GM12878 (cell line): ENCODE measurements at regions not wholly inside any gene's neighbourhood (a gene's known extent, or its start where the extent isn't known, plus 50 kb on each side); places are given as distances from the start of the nearest gene placed in this dataset.

ENCODE experiments used
- CTCF ChIP-seq, 3 experiments: IDR thresholded peaks in 2 of 3; conservative IDR thresholded peaks in 1 of 3; 2 replicates each; pipeline ENCODE4 v1.5.1; 2011; ENCODE audit warnings: low read depth in 3 of 3, low read length in 3 of 3, mild to moderate bottlenecking in 3 of 3, control low read depth in 2 of 3, moderate library complexity in 2 of 3, inconsistent platforms in 1 of 3, mixed read lengths in 1 of 3; ENCODE audit not compliant: control insufficient read depth in 2 of 3, insufficient read depth in 1 of 3; ENCODE audit errors: extremely low read depth in 1 of 3
- EZH2 ChIP-seq: IDR thresholded peaks from 2 replicates; pipeline ENCODE4 v1.6.1; 2012; ENCODE audit warnings: low read depth, mild to moderate bottlenecking, control low read depth, inconsistent platforms, low read length, borderline replicate concordance; ENCODE audit not compliant: control insufficient read depth
- HDAC6 ChIP-seq: fragments of 200-600 bp; sonication (generic); IDR thresholded peaks from one replicate; pipeline ENCODE4 v1.8.0; 2017; ENCODE audit warnings: antibody characterized with exemption; ENCODE audit not compliant: unreplicated experiment
- NFYB ChIP-seq: IDR thresholded peaks from 2 replicates; pipeline ENCODE4 v1.6.1; 2011; ENCODE audit warnings: low read depth, mild to moderate bottlenecking, low read length, improper control_type of control experiment, moderate library complexity; ENCODE audit not compliant: insufficient read depth
- NR2C2 ChIP-seq: IDR thresholded peaks from 2 replicates; pipeline ENCODE4 v1.6.1; 2011; ENCODE audit warnings: borderline replicate concordance, low read depth; ENCODE audit not compliant: control insufficient read depth, insufficient read length
- NRF1 ChIP-seq: conservative IDR thresholded peaks from 2 replicates; pipeline ENCODE4 v1.6.1; 2011; ENCODE audit warnings: mild to moderate bottlenecking, low read depth, low read length, improper control_type of control experiment
- RELA ChIP-seq: fragments of 450-650 bp; IDR thresholded peaks from 2 replicates; pipeline ENCODE4 v1.8.0; 2014; ENCODE audit warnings: borderline replicate concordance; ENCODE audit not compliant: partially characterized antibody
- STAT3 ChIP-seq: IDR thresholded peaks from 2 replicates; pipeline ENCODE4 v1.6.1; 2011; ENCODE audit warnings: low read depth, low read length, improper control_type of control experiment
- USF1 ChIP-seq: IDR thresholded peaks from 2 replicates; pipeline ENCODE4 v1.6.1; 2011; ENCODE audit warnings: borderline replicate concordance, low read depth, mild to moderate bottlenecking, moderate library complexity, mixed read lengths, low read length; ENCODE audit not compliant: insufficient read depth; ENCODE audit errors: extremely low read length
- TF ChIP-seq, protein P1 (sequence below): IDR thresholded peaks from 2 replicates; pipeline ENCODE4 v1.6.1; 2012; ENCODE audit warnings: low read depth, low read length, improper control_type of control experiment
- TF ChIP-seq, protein P2 (sequence below): IDR thresholded peaks from 2 replicates; pipeline ENCODE4 v1.6.1; 2012; ENCODE audit warnings: low read depth, low read length, improper control_type of control experiment

GRCh38 chr4:128608006-128608405 is 201.5 kb upstream of the JADE1 start:
- TF ChIP-seq CTCF (IDR thresholded peaks at IDR 0.05 in 2 of 3, conservative IDR thresholded peaks at IDR 0.05 in 1 of 3; ENCODE audit: control insufficient read depth in 2 of 3, extremely low read depth in 1 of 3, insufficient read depth in 1 of 3, low read depth in 3 of 3, low read length in 3 of 3) (no peak), NRF1 (no peak), HDAC6 (no peak), RELA (no peak), EZH2 (no peak), STAT3 (no peak), NR2C2 (no peak), USF1 (no peak), NFYB (no peak)
- TF ChIP-seq, protein P1, sequence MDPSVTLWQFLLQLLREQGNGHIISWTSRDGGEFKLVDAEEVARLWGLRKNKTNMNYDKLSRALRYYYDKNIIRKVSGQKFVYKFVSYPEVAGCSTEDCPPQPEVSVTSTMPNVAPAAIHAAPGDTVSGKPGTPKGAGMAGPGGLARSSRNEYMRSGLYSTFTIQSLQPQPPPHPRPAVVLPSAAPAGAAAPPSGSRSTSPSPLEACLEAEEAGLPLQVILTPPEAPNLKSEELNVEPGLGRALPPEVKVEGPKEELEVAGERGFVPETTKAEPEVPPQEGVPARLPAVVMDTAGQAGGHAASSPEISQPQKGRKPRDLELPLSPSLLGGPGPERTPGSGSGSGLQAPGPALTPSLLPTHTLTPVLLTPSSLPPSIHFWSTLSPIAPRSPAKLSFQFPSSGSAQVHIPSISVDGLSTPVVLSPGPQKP = no peak
- TF ChIP-seq, protein P2, sequence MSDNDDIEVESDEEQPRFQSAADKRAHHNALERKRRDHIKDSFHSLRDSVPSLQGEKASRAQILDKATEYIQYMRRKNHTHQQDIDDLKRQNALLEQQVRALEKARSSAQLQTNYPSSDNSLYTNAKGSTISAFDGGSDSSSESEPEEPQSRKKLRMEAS = no peak
